GM23338 (cell line): ENCODE measurements at regions not wholly inside any gene's neighbourhood (a gene's known extent, or its start where the extent isn't known, plus 50 kb on each side); places are given as distances from the start of the nearest gene placed in this dataset.

Source experiments
- CREB1 ChIP-seq: fragments of 250-450 bp; sonication (Bioruptor Pico); IDR thresholded peaks from 2 replicates; pipeline ENCODE4 v1.5.0; 2020; ENCODE audit warnings: low read depth, mild to moderate bottlenecking, moderate library complexity
- CTCF ChIP-seq, 2 experiments: fragments of 200-600 bp in 1 of 2; sonication (generic) in 1 of 2; conservative IDR thresholded peaks; 2 replicates each; pipeline versions ENCODE4 v1.5.1 to v1.6.1; 2016 to 2017; ENCODE audit warnings: antibody characterized with exemption in 2 of 2, low read depth in 2 of 2, mild to moderate bottlenecking in 2 of 2, moderate library complexity in 1 of 2
- EZH2 ChIP-seq: fragments of 200-600 bp; sonication (generic); IDR thresholded peaks from one replicate; pipeline ENCODE4 v1.8.0; 2017; ENCODE audit warnings: antibody characterized with exemption, mild to moderate bottlenecking, low read depth; ENCODE audit not compliant: unreplicated experiment
- EZH2phosphoT487 ChIP-seq: fragments of 200-600 bp; sonication (generic); IDR thresholded peaks from one replicate; pipeline ENCODE4 v1.8.1; 2018; ENCODE audit warnings: antibody characterized with exemption; ENCODE audit not compliant: unreplicated experiment
- JUNB ChIP-seq: IDR thresholded peaks from one replicate; pipeline ENCODE4 v1.6.1; 2016; ENCODE audit warnings: antibody characterized with exemption; ENCODE audit not compliant: unreplicated experiment
- POLR2AphosphoS5 ChIP-seq: IDR thresholded peaks from 2 replicates; pipeline ENCODE4 v1.6.1; 2016; ENCODE audit warnings: antibody characterized with exemption, low read depth

GRCh38 chr14:100675699-100676684 is 50.7 kb upstream of the DLK1 start:
- TF ChIP-seq CTCF (conservative IDR thresholded peaks at IDR 0.05; ENCODE audit: low read depth in 2 of 2) (no peak), POLR2AphosphoS5 (no peak), JUNB (no peak), EZH2 (no peak), CREB1 (CRISPR knock-in tag) (no peak), EZH2phosphoT487 (no peak)
